CD4-positive, alpha-beta T cell treated with Interleukin-15 for 4 hours (primary cell): ENCODE measurements at regions not wholly inside any gene's neighbourhood (a gene's known extent, or its start where the extent isn't known, plus 50 kb on each side); places are given as distances from the start of the nearest gene placed in this dataset.

Experiments
- DNase-seq: peaks from one replicate; pipeline ENCODE4 v3.0.0-alpha.2; 2020; ENCODE audit warnings: low spot score

- DNase-seq, result peak; percentile 58
Observed at GRCh38 chr22:22802339-22802970, 85.2 kb upstream of the IGLL5 start.

DNA sequence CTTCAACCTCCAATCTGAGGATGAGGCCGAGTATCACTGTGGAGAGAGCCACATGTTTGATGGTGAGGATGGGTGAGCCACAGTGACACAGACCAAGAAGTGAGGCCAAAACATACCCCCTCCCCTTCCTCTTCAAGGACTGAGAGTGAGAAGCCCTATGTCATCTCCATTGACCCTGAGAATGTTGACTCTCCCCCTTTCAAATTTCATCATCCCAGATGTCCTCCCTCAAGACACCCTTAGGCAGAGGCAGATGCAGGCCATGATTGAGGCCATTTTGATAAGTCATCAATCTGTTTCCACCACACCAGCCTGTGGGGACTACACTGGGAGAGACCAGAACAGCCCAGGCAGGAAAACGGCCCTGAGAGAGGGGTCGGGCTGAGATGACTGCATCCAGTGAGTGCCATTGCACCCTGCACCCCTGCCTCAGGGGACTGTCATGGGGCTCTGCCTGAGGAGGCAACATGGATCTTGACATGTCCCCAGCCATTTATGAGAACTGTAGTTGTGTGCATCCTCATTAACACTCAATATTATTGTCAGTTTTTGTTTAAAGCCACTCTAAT lies 84.2 kb upstream of the IGLL5 start:
- no peak for DNase-seq

- DNase-seq, result peak; percentile 62
Observed at GRCh38 chr22:22810018-22810427, 77.6 kb upstream of the IGLL5 start.

- no peak for DNase-seq
Observed at GRCh38 chr22:22810471-22810870, 77.1 kb upstream of the IGLL5 start.

DNA sequence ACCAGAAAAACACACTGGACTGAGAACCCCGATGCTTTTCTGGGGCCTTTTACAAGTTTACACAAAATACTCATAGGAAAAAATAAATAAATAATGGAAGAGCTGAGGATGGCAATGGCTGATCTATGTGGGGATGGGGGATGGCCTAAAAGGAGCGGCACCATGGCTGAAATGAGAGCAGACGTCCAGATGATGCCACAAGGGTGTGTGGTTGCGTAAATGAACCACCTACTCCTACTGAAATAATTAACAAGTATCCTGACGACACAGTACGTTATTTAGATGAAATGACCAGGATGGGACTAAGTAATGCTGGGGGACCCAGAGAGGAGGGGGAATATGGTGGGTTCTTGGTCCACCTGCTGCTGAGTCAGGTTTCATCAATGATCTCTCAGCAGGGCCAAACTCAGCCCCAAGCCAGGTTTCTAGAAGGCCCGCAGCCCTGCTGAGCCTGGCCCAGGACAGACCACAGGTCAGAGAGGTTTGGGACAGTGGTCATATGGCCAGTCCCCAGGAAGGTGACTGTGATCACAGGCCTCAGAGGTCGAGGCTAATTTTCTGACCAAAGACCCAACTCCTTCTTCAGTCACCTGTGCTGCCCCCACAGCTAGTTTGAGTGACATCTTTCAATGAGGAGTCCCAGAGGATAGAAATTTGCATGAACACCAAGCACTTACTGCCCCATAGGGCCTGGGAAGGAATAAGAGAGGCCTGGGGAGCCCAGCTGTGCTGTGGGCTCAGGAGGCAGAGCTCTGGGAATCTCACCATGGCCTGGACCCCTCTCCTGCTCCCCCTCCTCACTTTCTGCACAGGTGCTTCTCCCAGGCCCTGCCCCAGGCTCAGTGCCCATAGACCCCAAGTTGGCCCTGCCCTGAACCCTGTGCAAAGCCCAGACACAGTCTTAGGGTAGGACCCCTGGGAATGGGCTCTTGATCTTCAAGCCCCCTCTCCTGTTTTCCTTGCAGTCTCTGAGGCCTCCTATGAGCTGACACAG lies 76.3 kb upstream of the IGLL5 start:
- no peak for DNase-seq

- no peak for DNase-seq
Observed at GRCh38 chr22:22812031-22812905, 75.3 kb upstream of the IGLL5 start.

DNA sequence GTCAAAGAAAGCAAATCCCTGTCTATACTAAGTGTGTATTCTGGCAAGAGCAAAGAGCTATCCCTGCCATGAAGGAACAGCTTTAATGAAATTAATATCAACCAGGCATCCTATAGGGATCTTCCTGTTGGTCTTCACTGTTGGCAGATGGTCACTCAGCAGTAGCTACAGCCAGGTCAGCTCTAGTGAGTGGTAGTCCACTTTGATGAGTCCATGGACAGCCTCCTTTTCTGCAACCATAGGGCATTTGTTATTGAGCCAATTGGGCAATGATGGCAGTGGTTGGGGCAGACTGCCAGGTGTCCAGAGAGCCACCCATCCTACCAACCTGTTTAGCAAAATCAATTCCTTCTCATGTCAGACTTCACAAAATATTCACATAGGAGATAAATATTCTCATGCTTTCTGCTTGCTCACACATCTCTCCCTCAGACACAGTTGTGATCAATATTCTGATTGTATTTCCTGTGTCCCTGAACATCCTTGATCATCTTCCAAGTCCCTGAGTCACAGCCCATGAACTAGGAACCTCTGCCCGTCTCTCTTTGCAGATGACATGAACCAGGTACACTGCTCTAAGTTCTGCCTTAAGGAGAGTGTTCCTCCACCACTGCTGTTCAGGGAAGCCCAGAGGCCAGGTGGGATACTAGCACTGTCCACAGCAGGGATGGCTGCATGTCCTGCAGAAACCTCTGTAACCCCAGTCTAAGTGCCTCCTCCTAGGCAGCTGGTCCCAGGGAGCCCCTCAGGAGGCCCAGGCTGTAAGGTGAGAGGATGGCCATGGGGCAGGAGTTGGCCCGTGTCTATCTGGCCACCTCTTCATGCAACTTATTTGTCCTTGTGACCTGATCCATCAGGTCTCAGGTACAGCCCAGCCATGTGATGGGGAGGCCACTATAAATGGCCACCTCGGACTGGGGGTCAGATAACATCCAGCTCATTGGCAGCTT lies 74.2 kb upstream of the IGLL5 start:
- DNase-seq, result no peak

GRCh38 chr22:22814666-22815396 lies 72.8 kb upstream of the IGLL5 start:
- no peak for DNase-seq

GRCh38 chr22:22815397-22816170 lies 72.0 kb upstream of the IGLL5 start:
- DNase-seq, result no peak

- DNase-seq, result no peak
Observed at GRCh38 chr22:22816171-22816514, 71.5 kb upstream of the IGLL5 start.

- DNase-seq, result no peak
Observed at GRCh38 chr22:22816766-22817410, 70.7 kb upstream of the IGLL5 start.

GRCh38 chr22:22817468-22818201 lies 70.0 kb upstream of the IGLL5 start:
- DNase-seq, result no peak

DNA sequence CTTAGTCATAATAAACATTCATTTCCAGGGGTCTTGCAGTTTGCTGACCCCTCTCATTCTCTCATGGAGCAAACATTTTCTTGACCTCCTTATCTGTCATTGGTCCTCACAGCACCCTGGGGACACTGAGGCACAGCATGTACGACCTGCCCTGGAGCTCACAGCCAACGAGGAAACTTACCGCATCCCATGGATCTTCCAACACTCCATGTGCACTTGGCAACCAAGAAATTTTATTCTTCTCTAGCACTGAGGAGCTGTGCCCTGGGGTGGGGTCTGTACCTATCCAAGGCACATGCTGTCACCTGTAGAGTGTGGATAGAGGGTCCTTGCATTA lies 69.4 kb upstream of the IGLL5 start:
- DNase-seq, result no peak

DNA sequence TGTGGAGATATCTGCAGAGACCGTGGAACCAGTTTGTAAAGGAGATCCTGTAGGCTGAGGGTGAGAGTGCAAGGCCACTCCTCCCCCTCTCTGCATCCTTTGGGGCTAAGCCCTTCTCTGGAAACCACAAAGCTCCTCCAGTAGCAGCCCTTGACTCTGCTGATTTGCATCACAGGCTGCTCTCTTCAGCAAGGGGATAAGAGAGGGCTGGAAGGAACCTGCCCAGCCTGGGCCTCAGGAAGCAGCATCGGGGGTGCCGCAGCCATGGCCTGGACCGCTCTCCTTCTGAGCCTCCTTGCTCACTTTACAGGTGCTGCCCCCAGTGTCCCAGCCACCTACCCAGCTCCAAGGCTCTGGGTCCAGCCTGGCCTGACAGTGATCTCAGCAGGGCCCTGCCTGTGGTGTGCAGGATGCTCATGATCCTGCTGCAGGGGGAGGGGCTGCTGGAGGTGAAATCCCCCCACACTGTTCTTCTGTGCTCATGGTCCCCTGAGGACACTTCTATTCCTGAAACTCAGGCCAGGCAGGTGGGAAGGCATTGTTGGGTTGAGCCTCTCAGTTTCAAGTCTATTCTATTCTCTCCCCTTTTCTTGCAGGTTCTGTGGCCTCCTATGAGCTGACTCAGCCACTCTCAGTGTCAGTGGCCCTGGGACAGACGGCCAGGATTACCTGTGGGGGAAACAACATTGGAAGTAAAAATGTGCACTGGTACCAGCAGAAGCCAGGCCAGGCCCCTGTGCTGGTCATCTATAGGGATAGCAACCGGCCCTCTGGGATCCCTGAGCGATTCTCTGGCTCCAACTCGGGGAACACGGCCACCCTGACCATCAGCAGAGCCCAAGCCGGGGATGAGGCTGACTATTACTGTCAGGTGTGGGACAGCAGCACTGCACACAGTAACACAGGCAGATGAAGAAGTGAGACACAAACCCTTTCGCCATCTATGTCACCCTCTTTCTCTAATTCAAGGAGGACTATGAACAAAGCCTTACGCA lies 68.5 kb upstream of the IGLL5 start:
- peak; percentile 34 for DNase-seq

DNA sequence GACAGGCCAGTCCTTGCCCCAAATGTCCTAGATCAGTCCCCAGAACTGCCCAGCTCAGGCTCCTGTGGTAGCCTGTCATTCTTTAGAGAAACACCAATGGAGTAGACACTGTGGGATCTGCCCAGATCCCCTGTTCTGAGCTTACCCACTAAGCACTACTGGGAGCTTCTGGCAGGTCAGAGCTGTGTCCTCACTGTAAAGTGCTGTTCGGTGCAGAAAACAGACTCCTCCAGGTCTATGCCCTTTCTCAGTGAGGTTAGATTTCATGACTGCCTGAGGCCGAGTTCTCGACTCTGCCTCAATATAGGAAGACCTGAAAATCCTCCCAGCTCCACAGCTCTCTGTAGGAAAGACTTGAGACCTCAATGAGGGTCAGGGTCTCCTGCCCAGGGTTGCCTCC lies 67.5 kb upstream of the IGLL5 start:
- DNase-seq, result no peak

GRCh38 chr22:22820626-22821025 lies 67.0 kb upstream of the IGLL5 start:
- DNase-seq, result peak; percentile 57

DNA sequence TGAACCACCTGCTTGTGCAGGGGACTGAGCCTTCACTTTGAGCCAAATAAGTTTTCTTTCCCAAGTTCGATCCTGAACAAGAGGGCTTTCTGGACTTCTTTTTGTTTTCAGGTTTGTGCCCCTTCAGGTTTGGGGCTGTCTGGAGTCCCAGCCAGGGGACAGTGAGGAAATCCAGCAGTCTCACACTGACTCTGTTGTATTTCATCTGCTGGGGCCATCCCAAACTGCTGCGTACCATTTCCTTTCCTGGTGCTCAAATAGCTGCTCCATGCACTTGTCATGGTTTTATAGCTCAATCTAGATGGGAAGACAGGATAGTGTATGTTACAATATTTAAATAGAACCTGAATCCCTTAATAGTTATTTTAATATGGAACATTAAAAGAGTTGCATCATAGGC lies 66.3 kb upstream of the IGLL5 start:
- no peak for DNase-seq
